ENCODE measurements at regions not wholly inside any gene's neighbourhood (a gene's known extent, or its start where the extent isn't known, plus 50 kb on each side); places are given as distances from the start of the nearest gene placed in this dataset.

DNA sequence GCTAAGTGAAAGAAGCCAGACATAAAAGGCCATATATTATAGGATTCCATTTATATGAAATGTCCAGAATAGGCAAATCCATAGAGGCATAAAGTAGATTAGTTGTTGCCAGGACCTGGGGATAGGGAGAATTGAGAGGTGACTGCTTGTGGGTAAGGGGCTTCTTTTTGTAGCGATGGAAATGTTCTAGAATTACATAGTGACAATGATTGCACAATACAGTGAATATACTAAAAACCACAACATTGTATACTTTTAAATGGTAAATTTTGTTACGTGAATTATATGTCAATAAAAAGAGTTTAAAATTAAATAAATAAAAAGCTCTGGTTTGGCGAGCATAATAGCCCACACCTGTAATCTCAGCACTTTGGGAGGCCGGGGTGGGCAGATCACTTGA, 486.8 kb downstream of the KLF12 start:
- TF ChIP-seq CTCF (IDR thresholded peaks at IDR 0.05; ENCODE audit: poor library complexity, severe bottlenecking) (no peak), RAD21 (conservative IDR thresholded peaks at IDR 0.05) (no peak), EZH2 (IDR thresholded peaks at IDR 0.05; ENCODE audit: borderline replicate concordance, insufficient read depth, low read length, poor library complexity, severe bottlenecking) (no peak), SMC3 (conservative IDR thresholded peaks at IDR 0.05; ENCODE audit: poor library complexity) (no peak), TAF1 (IDR thresholded peaks at IDR 0.05; ENCODE audit: low read depth) (no peak), EP300 (conservative IDR thresholded peaks at IDR 0.05; ENCODE audit: poor library complexity, severe bottlenecking) (no peak), POLR2AphosphoS5 (IDR thresholded peaks at IDR 0.05) (no peak)
- TF ChIP-seq, protein P1, sequence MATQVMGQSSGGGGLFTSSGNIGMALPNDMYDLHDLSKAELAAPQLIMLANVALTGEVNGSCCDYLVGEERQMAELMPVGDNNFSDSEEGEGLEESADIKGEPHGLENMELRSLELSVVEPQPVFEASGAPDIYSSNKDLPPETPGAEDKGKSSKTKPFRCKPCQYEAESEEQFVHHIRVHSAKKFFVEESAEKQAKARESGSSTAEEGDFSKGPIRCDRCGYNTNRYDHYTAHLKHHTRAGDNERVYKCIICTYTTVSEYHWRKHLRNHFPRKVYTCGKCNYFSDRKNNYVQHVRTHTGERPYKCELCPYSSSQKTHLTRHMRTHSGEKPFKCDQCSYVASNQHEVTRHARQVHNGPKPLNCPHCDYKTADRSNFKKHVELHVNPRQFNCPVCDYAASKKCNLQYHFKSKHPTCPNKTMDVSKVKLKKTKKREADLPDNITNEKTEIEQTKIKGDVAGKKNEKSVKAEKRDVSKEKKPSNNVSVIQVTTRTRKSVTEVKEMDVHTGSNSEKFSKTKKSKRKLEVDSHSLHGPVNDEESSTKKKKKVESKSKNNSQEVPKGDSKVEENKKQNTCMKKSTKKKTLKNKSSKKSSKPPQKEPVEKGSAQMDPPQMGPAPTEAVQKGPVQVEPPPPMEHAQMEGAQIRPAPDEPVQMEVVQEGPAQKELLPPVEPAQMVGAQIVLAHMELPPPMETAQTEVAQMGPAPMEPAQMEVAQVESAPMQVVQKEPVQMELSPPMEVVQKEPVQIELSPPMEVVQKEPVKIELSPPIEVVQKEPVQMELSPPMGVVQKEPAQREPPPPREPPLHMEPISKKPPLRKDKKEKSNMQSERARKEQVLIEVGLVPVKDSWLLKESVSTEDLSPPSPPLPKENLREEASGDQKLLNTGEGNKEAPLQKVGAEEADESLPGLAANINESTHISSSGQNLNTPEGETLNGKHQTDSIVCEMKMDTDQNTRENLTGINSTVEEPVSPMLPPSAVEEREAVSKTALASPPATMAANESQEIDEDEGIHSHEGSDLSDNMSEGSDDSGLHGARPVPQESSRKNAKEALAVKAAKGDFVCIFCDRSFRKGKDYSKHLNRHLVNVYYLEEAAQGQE (IDR thresholded peaks at IDR 0.05; ENCODE audit: borderline replicate concordance), result no peak

Measured in neural cell (in vitro differentiated cells).